Heart left ventricle (tissue), 16 donors: ENCODE measurements at regions not wholly inside any gene's neighbourhood (a gene's known extent, or its start where the extent isn't known, plus 50 kb on each side); places are given as distances from the start of the nearest gene placed in this dataset.

ENCODE experiments used
- ATAC-seq, 4 donors: fragments of 200-7000 bp; cut with Tn5 transposase; one replicate each; pipeline ENCODE4 v1.9.1; 2020 to 2022; ENCODE audit warnings: moderate library complexity in 4 of 4, mild to moderate bottlenecking in 3 of 4, moderate number of reproducible peaks in 1 of 4
- DNase-seq, 5 donors: peaks; one replicate each; pipeline ENCODE4 v3.0.0-alpha.2; 2020
- H3K27ac ChIP-seq, 12 donors: fragments of 200-600 bp; sonication (generic) in 4 of 12; one replicate each; pipeline versions ENCODE4 v1.5.0 to v1.8.0; 2016 to 2022; ENCODE audit warnings: mild to moderate bottlenecking in 2 of 12
- H3K27me3 ChIP-seq, 9 donors: fragments of 200-600 bp; sonication (generic) in 2 of 9; one replicate each; pipeline versions ENCODE4 v1.5.1 to v1.8.0; 2016 to 2022; ENCODE audit warnings: mild to moderate bottlenecking in 3 of 9
- H3K36me3 ChIP-seq, 9 donors: fragments of 200-600 bp; sonication (generic) in 2 of 9; one replicate each; pipeline versions ENCODE4 v1.5.0 to v1.8.0; 2018 to 2022; ENCODE audit warnings: mild to moderate bottlenecking in 2 of 9
- H3K4me1 ChIP-seq, 12 donors: fragments of 200-600 bp; sonication (generic) in 4 of 12; one replicate each; pipeline versions ENCODE4 v1.5.0 to v1.8.0; 2016 to 2022; ENCODE audit warnings: mild to moderate bottlenecking in 3 of 12
- H3K4me3 ChIP-seq, 12 donors: fragments of 200-600 bp; sonication (generic) in 4 of 12; one replicate each; pipeline versions ENCODE4 v1.5.0 to v1.8.0; 2017 to 2022; ENCODE audit warnings: mild to moderate bottlenecking in 9 of 12, moderate library complexity in 4 of 12
- H3K9me3 ChIP-seq, 12 donors: fragments of 200-600 bp; sonication (generic) in 4 of 12; one replicate each; pipeline versions ENCODE4 v1.5.0 to v1.8.0; 2016 to 2022; ENCODE audit warnings: mild to moderate bottlenecking in 1 of 12
- POLR2A ChIP-seq, 2 donors: fragments of 450-650 bp; IDR thresholded peaks; one replicate each; pipeline ENCODE4 v1.6.1; 2017; ENCODE audit warnings: antibody characterized with exemption in 2 of 2, mild to moderate bottlenecking in 2 of 2, moderate library complexity in 2 of 2
- WGBS, 4 donors: extraction: QIAGEN DNeasy Blood & Tissue Kit in 2 of 4; methylation state at CpG; one replicate each; pipeline versions ENCODE4 v1.1.5 to v1.1.7; 2013 to 2018; 5-methylcytosine and 5-hydroxymethylcytosine counted together
- intact Hi-C, 10 donors: fragments of 100-400 bp; cut with DNase I; formaldehyde crosslinking; loops; one replicate each; pipeline versions ENCODE4 v1.11.1 to v1.14.2; 2022
- TF ChIP-seq, protein P1 (sequence below), 12 donors: fragments of 200-600 bp; sonication (generic) in 4 of 12; IDR thresholded peaks; one replicate each; pipeline versions ENCODE4 v1.5.0 to v1.8.0; 2018 to 2022; ENCODE audit warnings: antibody characterized with exemption in 12 of 12, mild to moderate bottlenecking in 5 of 12
- donor health status: ischemic (EF 13 %, LVEDD 7.1; RV severe dilation, severe dysfunction).
- donor health status: healthy with polysubstance abuse.
- donor health status: DM: no; HTN: yes; CAD: no.
- donor health status: DM: no; HTN: no; CAD: no.
- donor health status: ischemic (EF 25% LVEDD 6.9; RV normal size, moderate dysfunction).
- donor health status: ischemic (EF 25% LVEDD 5.7; RV mildly dilated, moderate dysfunction).
- donor health status: healthy.
- donor health status: DM: yes; HTN: yes; CAD: no.
- donor health status: ischemic (EF 35%, LVEDD 5.7; RV mildly dilated, moderate dysfunction).
- donor health status: nonischemic (EF 11% LVEDD 7.7; RV severe dilation, severe dysfunction).
- donor health status: DM: yes; HTN: yes; CAD: no.
- donor health status: PGD.
- donor health status: ischemic (EF 29% LVEDD 5.4; RV normal size, mild dysfunction).
- donor health status: nonischemic (EF 23%, LVEDD 6.1; RV moderate dilation, normal function).

DNA sequence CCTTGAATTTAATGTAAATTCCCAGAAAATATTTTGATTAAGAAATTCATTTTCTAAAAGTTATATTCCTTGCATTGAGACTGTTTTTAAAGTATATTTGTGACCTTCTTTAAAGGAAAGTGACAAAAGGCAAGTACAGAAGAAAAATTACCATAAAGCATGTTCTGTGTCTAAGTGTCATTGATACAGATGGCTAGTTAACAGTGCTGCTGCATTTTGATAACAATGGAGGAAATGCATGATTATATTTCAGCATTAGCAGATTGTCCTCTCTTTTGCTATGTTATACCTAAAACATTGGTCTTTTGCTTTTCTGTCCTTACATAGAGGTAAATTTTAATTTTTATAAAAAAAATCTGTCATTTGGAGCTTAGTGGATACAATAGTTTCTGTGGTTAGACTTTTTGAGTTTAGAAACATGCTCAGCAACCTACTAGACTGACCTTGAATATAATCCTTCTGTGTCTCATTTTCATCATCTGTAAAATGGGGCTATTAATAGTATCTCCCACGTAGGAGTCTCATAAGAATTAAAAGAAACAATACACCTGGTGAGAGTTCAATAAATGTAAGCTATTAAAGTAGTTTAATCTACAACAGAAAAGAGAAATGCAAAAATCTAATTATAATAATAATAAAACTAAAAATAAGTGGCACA, 51.1 kb upstream of the RGS21 start:
- DNase-seq, result no peak
- no peak for TF ChIP-seq POLR2A (IDR thresholded peaks at IDR 0.05)
- TF ChIP-seq, protein P1, sequence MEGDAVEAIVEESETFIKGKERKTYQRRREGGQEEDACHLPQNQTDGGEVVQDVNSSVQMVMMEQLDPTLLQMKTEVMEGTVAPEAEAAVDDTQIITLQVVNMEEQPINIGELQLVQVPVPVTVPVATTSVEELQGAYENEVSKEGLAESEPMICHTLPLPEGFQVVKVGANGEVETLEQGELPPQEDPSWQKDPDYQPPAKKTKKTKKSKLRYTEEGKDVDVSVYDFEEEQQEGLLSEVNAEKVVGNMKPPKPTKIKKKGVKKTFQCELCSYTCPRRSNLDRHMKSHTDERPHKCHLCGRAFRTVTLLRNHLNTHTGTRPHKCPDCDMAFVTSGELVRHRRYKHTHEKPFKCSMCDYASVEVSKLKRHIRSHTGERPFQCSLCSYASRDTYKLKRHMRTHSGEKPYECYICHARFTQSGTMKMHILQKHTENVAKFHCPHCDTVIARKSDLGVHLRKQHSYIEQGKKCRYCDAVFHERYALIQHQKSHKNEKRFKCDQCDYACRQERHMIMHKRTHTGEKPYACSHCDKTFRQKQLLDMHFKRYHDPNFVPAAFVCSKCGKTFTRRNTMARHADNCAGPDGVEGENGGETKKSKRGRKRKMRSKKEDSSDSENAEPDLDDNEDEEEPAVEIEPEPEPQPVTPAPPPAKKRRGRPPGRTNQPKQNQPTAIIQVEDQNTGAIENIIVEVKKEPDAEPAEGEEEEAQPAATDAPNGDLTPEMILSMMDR (IDR thresholded peaks at IDR 0.05), result no peak
- 57 to 62% (median 58%) methylated on average over 1 of the region's 1 CpG for WGBS, 4 donors
- no peaks in the 10 kb centered on the region for H3K9me3 ChIP-seq
- intact Hi-C loops, result no loop called here
- H3K27me3 ChIP-seq, result no peaks in the 10 kb centered on the region
- no peaks in the 10 kb centered on the region for H3K36me3 ChIP-seq
- H3K4me3 ChIP-seq, result no peak overlapping the region
- H3K4me1 ChIP-seq, result no peaks in the 10 kb centered on the region
- no peak for ATAC-seq
- no peak overlapping the region for H3K27ac ChIP-seq

DNA sequence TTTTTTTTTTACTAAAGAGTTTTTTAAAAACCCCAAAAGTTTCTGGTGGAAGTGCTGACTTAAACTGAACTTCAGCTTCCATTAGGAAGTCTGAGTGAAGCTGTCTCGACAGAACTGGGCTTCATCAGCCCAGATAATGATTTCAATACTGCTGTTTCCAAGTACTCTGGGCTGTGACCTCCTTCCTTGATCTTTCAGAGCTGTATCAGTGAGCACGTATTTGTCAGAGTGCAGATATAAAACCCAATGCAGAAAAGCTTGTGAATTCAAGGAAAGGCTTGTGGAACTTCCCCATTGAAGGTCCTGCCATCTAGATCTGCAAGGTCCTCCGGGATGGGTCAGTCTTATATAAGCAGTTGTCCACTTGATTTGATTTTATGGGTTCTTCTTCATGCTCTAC, 50.1 kb upstream of the RGS21 start:
- WGBS, 4 donors, result 37 to 46% (median 38%) methylated on average over 3 of the region's 3 CpGs
- Histone ChIP-seq H3K27me3 (no peaks in the 10 kb centered on the region), H3K9me3 (no peaks in the 10 kb centered on the region), H3K27ac (no peak overlapping the region), H3K4me3 (no peak overlapping the region), H3K4me1 (no peaks in the 10 kb centered on the region), H3K36me3 (no peaks in the 10 kb centered on the region)
- intact Hi-C loops, result no loop called here
- no peak for TF ChIP-seq POLR2A (IDR thresholded peaks at IDR 0.05)
- TF ChIP-seq, protein P1 (IDR thresholded peaks at IDR 0.05), result no peak
- DNase-seq, result no peak
- ATAC-seq, result no peak
